HCT116 (cell line): ENCODE measurements at regions not wholly inside any gene's neighbourhood (a gene's known extent, or its start where the extent isn't known, plus 50 kb on each side); places are given as distances from the start of the nearest gene placed in this dataset.

Source experiments
- ATAC-seq: fragments of 200-7000 bp; cut with Tn5 transposase; 2 replicates; pipeline ENCODE4 v1.9.1; 2020; ENCODE audit warnings: mild to moderate bottlenecking, moderate library complexity
- BruUV-seq: library from RNA; stranded (reverse); fragments of 400-500 nt; replicated peaks from 2 replicates; lab custom pipeline; 2021; lab: Mats Ljungman, UMichigan
- CTCF ChIA-PET: fragments of 300-600 bp; sonication (Branson Sonifier 250); formaldehyde crosslinking; loops from one replicate; lab custom pipeline; 2021; ENCODE audit warnings: antibody characterized with exemption; lab: Charles Lee
- POLR2A ChIA-PET: fragments of 300-600, 350-600 bp; sonication (Branson Sonifier 250); formaldehyde crosslinking; loops from one replicate; lab custom pipeline; 2021; ENCODE audit warnings: antibody characterized with exemption; lab: Charles Lee
- RAD21 ChIA-PET, 2 experiments: fragments of 300-600 bp; sonication (Branson Sonifier 250); formaldehyde crosslinking; loops; one replicate each; lab custom pipeline; 2023; ENCODE audit warnings: low total read pairs in 2 of 2; ENCODE audit not compliant: uncharacterized antibody in 2 of 2, unreplicated experiment in 2 of 2, low non-redundant PET in 1 of 2; lab: Charles Lee
- DNase-seq: peaks from one replicate; pipeline ENCODE4 v3.0.0-alpha.2; 2010; ENCODE audit warnings: low read depth, low spot score
- H2AFZ ChIP-seq: fragments of 200-600 bp; shearing (Covaris generic), sonication (generic); 2 replicates; pipeline ENCODE4 v1.6.1; 2017; ENCODE audit warnings: low read depth, mixed run types, mixed read lengths, antibody characterized with exemption, low read length; ENCODE audit not compliant: poor library complexity, severe bottlenecking
- H3K27ac ChIP-seq: 2 replicates; pipeline ENCODE4 v1.5.1; 2012; ENCODE audit warnings: low read depth, low read length
- H3K27me3 ChIP-seq: fragments of 200-600 bp; sonication (generic); 2 replicates; pipeline ENCODE4 v1.6.1; 2016; ENCODE audit warnings: mixed run types, low read length, mixed read lengths; ENCODE audit not compliant: insufficient read depth
- H3K36me3 ChIP-seq, 2 experiments: fragments of 200-500 bp in 1 of 2; fragments of 200-600 bp in 1 of 2; sonication (Bioruptor generic) in 1 of 2; sonication (generic) in 1 of 2; 2 replicates each; pipeline versions ENCODE4 v1.5.1 to v1.6.1; 2014 to 2016; ENCODE audit warnings: low read length in 2 of 2, inconsistent platforms in 1 of 2, mixed read lengths in 1 of 2, mixed run types in 1 of 2; ENCODE audit not compliant: insufficient read depth in 2 of 2, control insufficient read depth in 1 of 2
- H3K4me1 ChIP-seq, 2 experiments: fragments of 200-600 bp in 1 of 2; sonication (generic) in 1 of 2; 2 replicates each; pipeline versions ENCODE4 v1.5.1 to v1.6.1; 2012 to 2017; ENCODE audit warnings: low read length in 2 of 2, inconsistent platforms in 1 of 2, mild to moderate bottlenecking in 1 of 2, mixed read lengths in 1 of 2, mixed run types in 1 of 2, moderate library complexity in 1 of 2; ENCODE audit not compliant: insufficient read depth in 2 of 2, control insufficient read depth in 1 of 2
- H3K4me2 ChIP-seq: fragments of 200-600 bp; sonication (generic); 2 replicates; pipeline ENCODE4 v1.6.1; 2017; ENCODE audit warnings: mixed run types, low read length, mixed read lengths
- H3K4me3 ChIP-seq, 2 experiments: fragments of 200-600 bp in 1 of 2; sonication (generic) in 1 of 2; replicated peaks in 1 of 2; 2 replicates each; pipeline ENCODE4 v1.5.1; 2011 to 2016; ENCODE audit warnings: low read length in 2 of 2, control low read depth in 1 of 2, low read depth in 1 of 2, mild to moderate bottlenecking in 1 of 2, mixed read lengths in 1 of 2, mixed run types in 1 of 2
- H3K79me2 ChIP-seq: fragments of 200-600 bp; sonication (generic); 2 replicates; pipeline ENCODE4 v1.6.1; 2017; ENCODE audit warnings: mild to moderate bottlenecking, mixed run types, low read length, moderate library complexity, mixed read lengths; ENCODE audit not compliant: insufficient read depth
- H3K9ac ChIP-seq: fragments of 200-600 bp; sonication (generic); 2 replicates; pipeline ENCODE4 v1.6.1; 2016; ENCODE audit warnings: low read length, mixed read lengths
- H3K9me2 ChIP-seq: fragments of 200-600 bp; sonication (generic), shearing (Covaris generic); 2 replicates; pipeline ENCODE4 v1.6.1; 2017; ENCODE audit warnings: mixed run types, mild to moderate bottlenecking, moderate library complexity; ENCODE audit not compliant: insufficient read depth
- H3K9me3 ChIP-seq, 2 experiments: fragments of 200-500 bp in 1 of 2; fragments of 200-600 bp in 1 of 2; sonication (Bioruptor generic) in 1 of 2; sonication (generic) in 1 of 2; 2 replicates each; pipeline ENCODE4 v1.6.1; 2014 to 2017; ENCODE audit warnings: low read length in 2 of 2, mixed read lengths in 2 of 2, inconsistent platforms in 1 of 2, low read depth in 1 of 2, mild to moderate bottlenecking in 1 of 2, mixed run types in 1 of 2, moderate library complexity in 1 of 2; ENCODE audit not compliant: control insufficient read depth in 1 of 2, insufficient read depth in 1 of 2
- H4K20me1 ChIP-seq: fragments of 200-600 bp; sonication (generic), shearing (Covaris generic); 2 replicates; pipeline ENCODE4 v1.6.1; 2017; ENCODE audit warnings: mixed run types, mild to moderate bottlenecking, moderate library complexity; ENCODE audit not compliant: insufficient read depth
- CBX3 ChIP-seq: IDR thresholded peaks from 2 replicates; pipeline ENCODE4 v1.6.1; 2012; ENCODE audit warnings: low read depth
- CEBPB ChIP-seq: IDR thresholded peaks from 2 replicates; pipeline ENCODE4 v1.6.1; 2012; ENCODE audit warnings: low read depth
- ELF1 ChIP-seq: IDR thresholded peaks from 2 replicates; pipeline ENCODE4 v1.6.1; 2012; ENCODE audit warnings: low read depth, borderline replicate concordance
- FOSL1 ChIP-seq: IDR thresholded peaks from 2 replicates; pipeline ENCODE4 v1.6.1; 2012; ENCODE audit warnings: low read depth
- JUND ChIP-seq: IDR thresholded peaks from 2 replicates; pipeline ENCODE4 v1.6.1; 2012
- POLR2A ChIP-seq: IDR thresholded peaks from 2 replicates; pipeline ENCODE4 v1.7.0; 2011; ENCODE audit warnings: borderline replicate concordance; ENCODE audit not compliant: insufficient read depth, insufficient read length; ENCODE audit errors: extremely low read depth
- SP1 ChIP-seq: IDR thresholded peaks from 2 replicates; pipeline ENCODE4 v1.6.1; 2012; ENCODE audit warnings: low read depth
- TCF7L2 ChIP-seq: IDR thresholded peaks from 2 replicates; pipeline ENCODE4 v1.7.0; 2011; ENCODE audit warnings: borderline replicate concordance, inconsistent platforms; ENCODE audit not compliant: insufficient read depth, insufficient read length; ENCODE audit errors: extremely low read depth
- YY1 ChIP-seq: IDR thresholded peaks from 2 replicates; pipeline ENCODE4 v1.6.1; 2011; ENCODE audit warnings: low read length, low read depth, moderate library complexity, mild to moderate bottlenecking; ENCODE audit not compliant: insufficient replicate concordance; ENCODE audit errors: extremely low read depth
- ZFX ChIP-seq: fragments of 450-650 bp; IDR thresholded peaks from 2 replicates; pipeline ENCODE4 v1.6.1; 2017
- ZNF274 ChIP-seq: fragments of 200-500 bp; sonication (Bioruptor generic); IDR thresholded peaks from 2 replicates; pipeline ENCODE4 v1.6.1; 2014; ENCODE audit warnings: mild to moderate bottlenecking, low read depth, low read length, inconsistent platforms
- intact Hi-C: fragments of 100-400 bp; cut with micrococcal nuclease; formaldehyde crosslinking; loops from 2 replicates; pipeline ENCODE4 v1.10.0; 2022
- TF ChIP-seq, protein P1 (sequence below): IDR thresholded peaks from 2 replicates; pipeline ENCODE4 v1.6.1; 2012
- TF ChIP-seq, protein P2 (sequence below), 3 experiments: fragments of 200-600 bp in 1 of 3; sonication (generic) in 1 of 3; IDR thresholded peaks in 2 of 3; conservative IDR thresholded peaks in 1 of 3; 2 replicates each; pipeline ENCODE4 v1.5.1; 2012 to 2017; ENCODE audit warnings: low read depth in 2 of 3, low read length in 2 of 3, antibody characterized with exemption in 1 of 3, borderline replicate concordance in 1 of 3, control low read depth in 1 of 3, mild to moderate bottlenecking in 1 of 3, mixed read lengths in 1 of 3, mixed run types in 1 of 3, moderate library complexity in 1 of 3; ENCODE audit not compliant: insufficient read depth in 1 of 3
- TF ChIP-seq, protein P3 (sequence below): IDR thresholded peaks from 2 replicates; pipeline ENCODE4 v1.6.1; 2011; ENCODE audit warnings: mild to moderate bottlenecking, low read length, moderate library complexity; ENCODE audit not compliant: insufficient replicate concordance; ENCODE audit errors: extremely low read depth

DNA sequence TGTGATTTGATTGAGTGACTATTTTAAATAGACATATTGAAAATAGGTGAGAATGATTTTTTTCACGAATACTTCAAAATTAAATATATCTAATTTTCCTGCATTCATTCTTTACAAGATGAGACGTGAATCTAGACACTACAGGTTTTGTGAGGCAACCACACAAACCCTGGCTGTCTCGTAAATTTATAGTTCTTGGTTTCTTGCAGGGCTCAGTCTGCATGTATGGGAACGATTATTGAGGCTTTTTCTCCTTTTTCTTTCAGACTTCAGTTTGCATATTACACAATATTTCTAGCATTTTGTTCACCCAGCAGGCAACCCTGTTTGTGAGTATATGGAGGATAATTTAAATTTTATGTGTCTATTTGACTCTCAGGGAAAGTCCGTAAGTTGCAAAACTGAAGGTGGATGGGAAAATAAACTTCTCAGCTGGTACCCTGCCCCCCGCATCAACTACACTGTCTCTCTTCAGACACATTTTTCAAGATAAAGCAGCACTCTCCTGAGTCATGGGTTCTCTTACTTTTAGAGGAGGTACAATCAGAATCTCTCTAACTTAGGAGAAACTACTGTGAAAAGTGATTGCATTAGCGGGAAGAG is 1349.3 kb downstream of the GRIK2 start:
- H3K27me3 ChIP-seq, result no peaks in the 10 kb centered on the region
- no peak overlapping the region for H2AFZ ChIP-seq
- H3K36me3 ChIP-seq, result no peaks in the 10 kb centered on the region
- no peak overlapping the region for H3K9ac ChIP-seq
- BruUV-seq, result no TSS peak
- no peak overlapping the region for H3K4me3 ChIP-seq
- H3K9me3 ChIP-seq, result no peaks in the 10 kb centered on the region
- no peaks in the 10 kb centered on the region for H4K20me1 ChIP-seq
- DNase-seq, result no peak
- RAD21 ChIA-PET, result no interaction called here
- CTCF ChIA-PET, result no interaction called here
- no peak overlapping the region for H3K4me2 ChIP-seq
- H3K9me2 ChIP-seq, result no peaks in the 10 kb centered on the region
- no peaks in the 10 kb centered on the region for H3K4me1 ChIP-seq
- no peaks in the 10 kb centered on the region for H3K79me2 ChIP-seq
- TF ChIP-seq JUND (no peak), ELF1 (no peak), ZNF274 (no peak), FOSL1 (no peak), ZFX (no peak), YY1 (no peak), CEBPB (no peak), POLR2A (no peak), TCF7L2 (no peak), SP1 (no peak), CBX3 (no peak)
- TF ChIP-seq, protein P1, sequence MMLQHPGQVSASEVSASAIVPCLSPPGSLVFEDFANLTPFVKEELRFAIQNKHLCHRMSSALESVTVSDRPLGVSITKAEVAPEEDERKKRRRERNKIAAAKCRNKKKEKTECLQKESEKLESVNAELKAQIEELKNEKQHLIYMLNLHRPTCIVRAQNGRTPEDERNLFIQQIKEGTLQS, result no peak
- TF ChIP-seq, protein P2, sequence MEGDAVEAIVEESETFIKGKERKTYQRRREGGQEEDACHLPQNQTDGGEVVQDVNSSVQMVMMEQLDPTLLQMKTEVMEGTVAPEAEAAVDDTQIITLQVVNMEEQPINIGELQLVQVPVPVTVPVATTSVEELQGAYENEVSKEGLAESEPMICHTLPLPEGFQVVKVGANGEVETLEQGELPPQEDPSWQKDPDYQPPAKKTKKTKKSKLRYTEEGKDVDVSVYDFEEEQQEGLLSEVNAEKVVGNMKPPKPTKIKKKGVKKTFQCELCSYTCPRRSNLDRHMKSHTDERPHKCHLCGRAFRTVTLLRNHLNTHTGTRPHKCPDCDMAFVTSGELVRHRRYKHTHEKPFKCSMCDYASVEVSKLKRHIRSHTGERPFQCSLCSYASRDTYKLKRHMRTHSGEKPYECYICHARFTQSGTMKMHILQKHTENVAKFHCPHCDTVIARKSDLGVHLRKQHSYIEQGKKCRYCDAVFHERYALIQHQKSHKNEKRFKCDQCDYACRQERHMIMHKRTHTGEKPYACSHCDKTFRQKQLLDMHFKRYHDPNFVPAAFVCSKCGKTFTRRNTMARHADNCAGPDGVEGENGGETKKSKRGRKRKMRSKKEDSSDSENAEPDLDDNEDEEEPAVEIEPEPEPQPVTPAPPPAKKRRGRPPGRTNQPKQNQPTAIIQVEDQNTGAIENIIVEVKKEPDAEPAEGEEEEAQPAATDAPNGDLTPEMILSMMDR (IDR thresholded peaks at IDR 0.05 in 2 of 3, conservative IDR thresholded peaks at IDR 0.05 in 1 of 3; ENCODE audit: borderline replicate concordance in 1 of 3, insufficient read depth in 1 of 3, low read depth in 2 of 3, low read length in 2 of 3), result no peak
- TF ChIP-seq, protein P3, sequence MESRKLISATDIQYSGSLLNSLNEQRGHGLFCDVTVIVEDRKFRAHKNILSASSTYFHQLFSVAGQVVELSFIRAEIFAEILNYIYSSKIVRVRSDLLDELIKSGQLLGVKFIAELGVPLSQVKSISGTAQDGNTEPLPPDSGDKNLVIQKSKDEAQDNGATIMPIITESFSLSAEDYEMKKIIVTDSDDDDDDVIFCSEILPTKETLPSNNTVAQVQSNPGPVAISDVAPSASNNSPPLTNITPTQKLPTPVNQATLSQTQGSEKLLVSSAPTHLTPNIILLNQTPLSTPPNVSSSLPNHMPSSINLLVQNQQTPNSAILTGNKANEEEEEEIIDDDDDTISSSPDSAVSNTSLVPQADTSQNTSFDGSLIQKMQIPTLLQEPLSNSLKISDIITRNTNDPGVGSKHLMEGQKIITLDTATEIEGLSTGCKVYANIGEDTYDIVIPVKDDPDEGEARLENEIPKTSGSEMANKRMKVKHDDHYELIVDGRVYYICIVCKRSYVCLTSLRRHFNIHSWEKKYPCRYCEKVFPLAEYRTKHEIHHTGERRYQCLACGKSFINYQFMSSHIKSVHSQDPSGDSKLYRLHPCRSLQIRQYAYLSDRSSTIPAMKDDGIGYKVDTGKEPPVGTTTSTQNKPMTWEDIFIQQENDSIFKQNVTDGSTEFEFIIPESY, result no peak
- POLR2A ChIA-PET, result no interaction called here
- no peak overlapping the region for H3K27ac ChIP-seq
- intact Hi-C loops, result no loop called here
- ATAC-seq, result no peak
